ENCODE measurements at regions not wholly inside any gene's neighbourhood (a gene's known extent, or its start where the extent isn't known, plus 50 kb on each side); places are given as distances from the start of the nearest gene placed in this dataset.

DNA sequence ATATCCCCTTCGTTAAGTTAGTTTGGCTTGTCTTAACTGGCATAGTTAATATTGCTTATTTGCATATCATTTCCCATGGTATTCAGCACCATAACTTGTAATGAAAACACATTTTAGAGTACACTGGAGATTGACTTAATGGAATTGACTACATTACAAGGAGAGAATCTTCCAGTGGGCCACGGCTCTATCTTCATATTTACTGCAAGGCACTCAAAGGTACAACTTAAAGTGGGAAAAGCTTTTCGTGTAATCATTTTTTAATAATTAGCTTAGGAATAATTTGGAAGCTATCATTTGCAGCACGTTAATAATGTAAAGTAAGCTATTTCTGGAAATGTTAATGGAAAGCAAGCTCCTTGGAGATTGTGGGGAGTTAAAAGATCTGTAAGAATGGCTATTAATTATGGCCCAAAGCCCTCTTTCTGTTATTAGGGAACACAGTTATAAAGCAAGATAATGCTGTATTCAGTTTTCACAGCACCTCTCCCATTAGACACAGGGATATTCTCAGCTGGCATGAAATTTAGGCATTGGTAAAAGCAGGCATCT, 551.5 kb upstream of the RGMA start:
- no peak overlapping the region for H3K4me3 ChIP-seq (replicated peaks; ENCODE audit: low read depth, low read length)
- TF ChIP-seq, protein P1, sequence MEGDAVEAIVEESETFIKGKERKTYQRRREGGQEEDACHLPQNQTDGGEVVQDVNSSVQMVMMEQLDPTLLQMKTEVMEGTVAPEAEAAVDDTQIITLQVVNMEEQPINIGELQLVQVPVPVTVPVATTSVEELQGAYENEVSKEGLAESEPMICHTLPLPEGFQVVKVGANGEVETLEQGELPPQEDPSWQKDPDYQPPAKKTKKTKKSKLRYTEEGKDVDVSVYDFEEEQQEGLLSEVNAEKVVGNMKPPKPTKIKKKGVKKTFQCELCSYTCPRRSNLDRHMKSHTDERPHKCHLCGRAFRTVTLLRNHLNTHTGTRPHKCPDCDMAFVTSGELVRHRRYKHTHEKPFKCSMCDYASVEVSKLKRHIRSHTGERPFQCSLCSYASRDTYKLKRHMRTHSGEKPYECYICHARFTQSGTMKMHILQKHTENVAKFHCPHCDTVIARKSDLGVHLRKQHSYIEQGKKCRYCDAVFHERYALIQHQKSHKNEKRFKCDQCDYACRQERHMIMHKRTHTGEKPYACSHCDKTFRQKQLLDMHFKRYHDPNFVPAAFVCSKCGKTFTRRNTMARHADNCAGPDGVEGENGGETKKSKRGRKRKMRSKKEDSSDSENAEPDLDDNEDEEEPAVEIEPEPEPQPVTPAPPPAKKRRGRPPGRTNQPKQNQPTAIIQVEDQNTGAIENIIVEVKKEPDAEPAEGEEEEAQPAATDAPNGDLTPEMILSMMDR (IDR thresholded peaks at IDR 0.05; ENCODE audit: low read depth, low read length, missing control alignments), result no peak
- no peak for DNase-seq (ENCODE audit: extremely low read depth, low read depth)

DNA sequence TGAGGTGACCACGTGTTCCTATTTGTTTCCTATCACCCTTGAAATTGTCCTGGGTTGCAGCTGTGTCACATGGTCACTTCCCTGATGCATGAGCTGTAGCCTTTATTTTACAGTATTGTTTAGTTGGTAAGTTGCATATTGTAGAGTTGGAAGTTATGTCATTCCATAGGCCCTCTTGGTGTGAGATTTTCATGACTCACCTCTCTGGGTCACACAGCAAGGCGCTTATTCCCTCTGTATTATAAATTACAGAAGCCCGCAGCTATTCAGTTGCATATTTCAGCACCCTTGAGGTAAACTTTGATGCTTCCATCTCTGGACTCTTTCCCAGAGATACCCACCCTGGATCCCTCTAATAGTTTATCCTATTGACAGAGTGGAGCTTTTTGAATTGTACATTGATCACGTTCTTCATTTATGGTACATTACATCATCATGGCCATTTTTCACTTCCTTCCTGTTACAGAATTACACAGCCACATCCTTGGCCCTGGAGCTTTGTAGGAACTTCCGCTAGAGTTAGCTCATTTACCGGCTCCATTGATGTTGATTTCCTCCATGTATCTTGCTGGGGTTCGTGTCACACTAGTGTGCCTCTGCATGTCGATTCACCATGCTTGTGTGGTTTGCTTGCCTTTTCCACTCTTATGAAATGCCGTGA, 543.1 kb upstream of the RGMA start:
- H3K4me3 ChIP-seq (replicated peaks; ENCODE audit: low read depth, low read length), result no peak overlapping the region
- TF ChIP-seq, protein P1 (IDR thresholded peaks at IDR 0.05; ENCODE audit: low read depth, low read length, missing control alignments), result no peak
- DNase-seq (ENCODE audit: extremely low read depth, low read depth), result no peak

DNA sequence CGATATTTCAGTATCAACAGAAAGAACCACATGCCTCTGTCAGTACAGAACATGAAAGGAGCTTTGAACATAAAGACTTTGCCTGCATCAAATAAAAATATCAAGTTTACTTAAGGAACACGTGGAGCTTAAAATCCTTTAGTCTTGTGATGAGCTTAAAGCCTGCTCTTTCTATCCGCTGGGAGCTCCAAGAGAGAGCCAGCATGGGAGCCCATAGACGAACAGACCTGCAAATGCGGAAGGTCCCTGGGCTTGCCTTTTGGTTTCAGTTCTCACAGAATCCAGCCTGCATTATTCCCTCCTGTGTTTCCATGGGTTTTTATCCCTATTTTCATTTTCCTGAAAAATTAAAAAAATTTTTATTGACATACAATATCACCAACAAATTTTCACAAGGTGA, 530.6 kb upstream of the RGMA start:
- H3K4me3 ChIP-seq (replicated peaks; ENCODE audit: low read depth, low read length), result no peak overlapping the region
- TF ChIP-seq, protein P1 (IDR thresholded peaks at IDR 0.05; ENCODE audit: low read depth, low read length, missing control alignments), result no peak
- DNase-seq (ENCODE audit: extremely low read depth, low read depth), result no peak

DNA sequence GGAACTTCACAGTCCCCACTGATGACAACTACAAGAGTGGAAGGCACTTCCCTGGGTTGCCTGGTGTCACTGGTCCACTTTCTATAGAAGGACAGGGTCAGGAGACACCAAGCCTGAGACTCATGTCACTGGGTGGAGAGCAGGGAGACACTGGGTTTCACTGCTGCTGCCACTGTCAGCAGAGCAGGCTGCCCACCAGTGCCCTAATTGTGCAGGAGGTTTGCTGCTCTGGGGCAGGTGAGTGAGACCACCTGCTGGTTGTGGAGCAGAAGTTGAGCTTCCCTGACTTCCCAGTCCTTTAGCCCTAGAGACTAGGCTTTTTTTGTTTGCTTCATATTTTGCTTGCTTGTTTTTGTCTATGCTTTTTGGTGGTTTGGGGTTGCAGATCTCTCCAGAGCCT, 528.4 kb upstream of the RGMA start:
- no peak for DNase-seq (ENCODE audit: extremely low read depth, low read depth)
- TF ChIP-seq, protein P1 (IDR thresholded peaks at IDR 0.05; ENCODE audit: low read depth, low read length, missing control alignments), result no peak
- no peak overlapping the region for H3K4me3 ChIP-seq (replicated peaks; ENCODE audit: low read depth, low read length)

DNA sequence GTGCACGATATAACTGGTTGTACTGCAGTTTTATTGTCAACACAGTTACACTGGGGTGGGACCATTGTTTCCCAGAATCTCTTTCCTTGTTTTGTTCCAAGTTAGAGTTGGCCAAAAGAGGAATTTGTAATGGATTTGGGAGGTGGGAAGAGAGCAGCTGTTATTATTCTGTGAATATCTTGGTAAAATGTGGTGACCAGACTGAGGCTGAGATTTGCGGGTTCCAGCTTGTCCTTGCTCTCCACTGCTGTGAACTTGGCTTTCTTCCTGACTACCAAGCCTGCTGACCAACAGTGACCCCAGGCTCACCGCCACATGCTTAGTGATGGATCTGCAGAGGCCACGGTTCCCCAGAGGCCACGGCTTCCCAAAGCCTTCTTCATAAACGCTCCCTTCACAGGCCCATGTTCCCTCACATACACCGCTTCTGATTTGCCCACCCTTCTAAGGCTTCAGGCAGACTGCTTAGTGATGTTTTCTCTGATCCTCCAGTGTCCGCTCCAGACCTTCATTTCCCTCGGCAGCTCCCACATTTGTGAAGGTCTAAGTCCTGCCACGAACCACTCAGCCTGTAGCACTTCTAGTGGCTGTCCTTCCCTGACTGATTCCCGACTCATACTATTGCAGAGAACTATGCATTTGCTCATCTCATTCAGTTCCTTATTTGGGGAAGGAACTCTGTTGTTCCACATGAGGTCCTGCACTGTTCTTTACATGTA, 525.5 kb upstream of the RGMA start:
- no peak for DNase-seq (ENCODE audit: extremely low read depth, low read depth)
- TF ChIP-seq, protein P1 (IDR thresholded peaks at IDR 0.05; ENCODE audit: low read depth, low read length, missing control alignments), result no peak
- H3K4me3 ChIP-seq (replicated peaks; ENCODE audit: low read depth, low read length), result no peak overlapping the region

DNA sequence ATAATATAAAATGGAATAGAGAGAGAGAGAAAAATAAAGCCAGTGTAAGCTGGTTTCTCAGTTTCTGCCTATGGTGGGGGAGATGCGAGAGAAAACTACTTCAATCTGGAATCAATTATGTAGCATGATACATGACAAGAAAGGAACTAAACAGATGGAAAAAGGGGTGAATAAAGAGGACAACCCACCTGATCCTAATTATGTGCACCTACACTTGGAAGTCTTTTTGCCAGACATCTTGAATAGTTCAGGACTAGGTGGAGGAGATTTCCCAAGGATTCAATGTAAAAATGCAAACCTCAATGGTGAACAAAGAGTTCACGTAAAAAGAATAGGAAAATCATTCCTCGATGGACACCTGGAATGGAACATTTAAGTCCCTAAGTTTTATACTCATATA, 524.4 kb upstream of the RGMA start:
- DNase-seq (ENCODE audit: extremely low read depth, low read depth), result no peak
- TF ChIP-seq, protein P1 (IDR thresholded peaks at IDR 0.05; ENCODE audit: low read depth, low read length, missing control alignments), result no peak
- no peak overlapping the region for H3K4me3 ChIP-seq (replicated peaks; ENCODE audit: low read depth, low read length)
